A549 (cell line): ENCODE measurements at regions not wholly inside any gene's neighbourhood (a gene's known extent, or its start where the extent isn't known, plus 50 kb on each side); places are given as distances from the start of the nearest gene placed in this dataset.
"Not testable (repeated sequence)": the region's sequence is repeated elsewhere in the genome, so short reads cannot be mapped to it uniquely, and the experiment has no call there.

Experiments
- CTCF ChIP-seq: fragments of >200 bp; sonication (Bioruptor Twin); formaldehyde crosslinking; IDR thresholded peaks from 3 replicates; pipeline ENCODE4 v1.5.1; 2016
- EP300 ChIP-seq, 2 experiments: fragments of >200 bp; sonication (Bioruptor Twin); formaldehyde crosslinking; IDR thresholded peaks; 2 replicates in 1 of 2; 3 replicates in 1 of 2; pipeline ENCODE4 v1.6.1; 2016 to 2017
- KDM5A ChIP-seq: fragments of 200-600 bp; sonication (generic); IDR thresholded peaks from 2 replicates; pipeline ENCODE4 v1.6.1; 2016; ENCODE audit warnings: antibody characterized with exemption, mild to moderate bottlenecking
- NR3C1 ChIP-seq: fragments of >200 bp; sonication (Bioruptor Twin); formaldehyde crosslinking; IDR thresholded peaks from 3 replicates; pipeline ENCODE4 v1.6.1; 2017
- POLR2A ChIP-seq: IDR thresholded peaks from 2 replicates; pipeline ENCODE4 v1.6.1; 2012; ENCODE audit warnings: mild to moderate bottlenecking, low read length
- RAD21 ChIP-seq, 2 experiments: fragments of >200 bp in 1 of 2; sonication (Bioruptor Twin) in 1 of 2; formaldehyde crosslinking in 1 of 2; IDR thresholded peaks in 1 of 2; conservative IDR thresholded peaks in 1 of 2; 2 replicates in 1 of 2; 3 replicates in 1 of 2; pipeline ENCODE4 v1.6.1; 2012 to 2018; ENCODE audit warnings: inconsistent platforms in 1 of 2
- RARB ChIP-seq: fragments of 250-450 bp; sonication (Bioruptor Pico); IDR thresholded peaks from 2 replicates; pipeline ENCODE4 v1.8.0; 2021; ENCODE audit warnings: mild to moderate bottlenecking, moderate library complexity
- RCOR1 ChIP-seq: fragments of 150-350 bp; IDR thresholded peaks from 2 replicates; pipeline ENCODE4 v1.6.1; 2014; ENCODE audit warnings: antibody characterized with exemption, low read length, low read depth
- REST ChIP-seq: fragments of 200-600 bp; sonication (generic); IDR thresholded peaks from 2 replicates; pipeline ENCODE4 v1.6.1; 2016; ENCODE audit warnings: antibody characterized with exemption, mild to moderate bottlenecking, moderate library complexity
- RFX5 ChIP-seq: fragments of 450-650 bp; IDR thresholded peaks from 2 replicates; pipeline ENCODE4 v1.7.1; 2014; ENCODE audit warnings: antibody characterized with exemption, mild to moderate bottlenecking, moderate library complexity
- SMC3 ChIP-seq: fragments of >200 bp; sonication (Bioruptor Twin); formaldehyde crosslinking; IDR thresholded peaks from 3 replicates; pipeline ENCODE4 v1.6.1; 2018; ENCODE audit warnings: inconsistent platforms
- USF2 ChIP-seq: fragments of 450-650 bp; IDR thresholded peaks from 2 replicates; pipeline ENCODE4 v1.6.1; 2014; ENCODE audit warnings: antibody characterized with exemption

- not testable (repeated sequence) for TF ChIP-seq RARB (CRISPR knock-in tag); CTCF; RCOR1; NR3C1; POLR2A; REST; USF2; KDM5A; RFX5; SMC3; RAD21 (conservative IDR thresholded peaks at IDR 0.05 in 1 of 2, IDR thresholded peaks at IDR 0.05 in 1 of 2); EP300 (IDR thresholded peaks at IDR 0.05)
These were observed 285.6 kb downstream of the SRGAP2C start for GRCh38 chr1:121470401-121470800.
